SHP77 treated with DMSO at 0.1 percent for 48 hours (cell line): ENCODE measurements at regions not wholly inside any gene's neighbourhood (a gene's known extent, or its start where the extent isn't known, plus 50 kb on each side); places are given as distances from the start of the nearest gene placed in this dataset.

Experiments
- DNase-seq: peaks from one replicate; lab custom pipeline; 2025; lab: John Stamatoyannopoulos, UW

- no peak for DNase-seq
Observed at GRCh38 chr1:79312438-79312837, 305.9 kb upstream of the ADGRL4 start.

- DNase-seq: no peak
Observed at GRCh38 chr1:79310609-79311008, 304.1 kb upstream of the ADGRL4 start.

DNA sequence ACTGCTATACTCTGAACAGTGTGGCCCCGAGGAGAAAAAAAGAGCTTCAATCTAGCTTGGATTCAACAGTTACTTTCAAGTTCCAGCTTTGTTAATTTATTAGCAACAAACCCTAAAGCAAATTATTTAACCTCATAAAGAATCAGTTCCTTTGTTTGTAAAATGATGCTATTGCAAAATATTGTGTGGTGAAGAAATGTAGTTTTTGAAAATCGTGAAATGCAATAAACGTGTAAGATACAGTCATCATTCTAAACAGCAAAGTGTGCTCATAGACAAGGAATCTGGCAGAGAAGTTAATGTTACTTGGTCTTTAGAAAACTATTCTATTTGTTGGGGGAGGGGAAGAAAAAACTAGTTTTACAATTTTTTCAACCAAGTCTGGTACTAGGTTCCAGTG is 297.6 kb upstream of the ADGRL4 start:
- no peak for DNase-seq

- DNase-seq: no peak
Observed at GRCh38 chr1:79303040-79303439, 296.5 kb upstream of the ADGRL4 start.

DNA sequence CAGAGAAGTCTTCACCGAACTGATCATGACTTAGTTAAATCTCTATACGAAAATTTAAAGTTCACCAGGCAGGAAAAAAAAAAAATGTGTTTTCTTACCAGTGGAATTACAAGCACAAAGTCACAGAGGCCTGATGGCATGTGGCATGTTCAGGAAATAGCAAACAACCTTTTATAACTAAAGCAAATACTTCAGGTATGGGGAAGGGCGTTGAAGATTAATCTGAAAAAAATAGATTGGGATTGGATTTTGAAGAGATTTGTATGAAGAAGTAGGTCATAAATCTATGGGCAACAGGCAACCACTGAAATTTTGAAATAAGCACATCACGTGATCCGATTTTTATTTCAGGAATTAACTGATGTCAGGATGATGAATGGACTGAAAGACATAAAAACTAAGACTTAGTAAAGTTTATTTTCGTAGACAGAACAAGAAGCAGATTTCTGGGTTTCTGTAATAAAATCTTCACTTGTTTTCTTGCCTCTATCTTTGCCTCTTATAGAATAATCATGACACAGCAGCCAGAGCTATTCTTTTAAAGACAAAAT is 295.9 kb upstream of the ADGRL4 start:
- no peak for DNase-seq

GRCh38 chr1:79295967-79296366 is 289.4 kb upstream of the ADGRL4 start:
- DNase-seq: no peak

- DNase-seq: no peak
Observed at GRCh38 chr1:79293611-79294010, 287.1 kb upstream of the ADGRL4 start.

DNA sequence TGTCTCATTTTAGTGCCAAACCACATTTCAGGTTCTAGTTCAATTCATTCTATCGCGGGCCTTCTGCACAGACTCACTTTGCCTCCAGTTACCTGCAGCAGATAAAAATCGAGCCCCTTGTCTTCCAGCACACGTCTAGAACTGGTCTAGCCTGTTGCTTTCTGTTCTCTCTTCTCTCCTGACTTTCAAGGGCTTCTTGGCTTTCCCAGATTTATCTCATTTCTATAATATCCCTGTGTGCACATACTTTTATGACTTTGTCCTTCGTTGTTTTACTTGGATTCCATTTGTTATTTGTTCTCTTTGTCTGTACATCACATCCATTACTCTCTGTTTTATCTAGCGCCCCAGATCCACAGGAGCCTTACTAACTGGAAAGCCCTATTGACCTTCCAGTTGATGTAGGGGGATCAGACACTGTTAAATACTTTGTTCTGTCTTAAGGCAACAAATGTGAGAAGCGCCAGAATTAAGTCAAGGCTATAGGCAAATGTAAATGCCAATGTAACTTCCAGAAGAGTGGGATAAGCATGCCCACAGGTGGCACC is 284.5 kb upstream of the ADGRL4 start:
- no peak for DNase-seq

DNA sequence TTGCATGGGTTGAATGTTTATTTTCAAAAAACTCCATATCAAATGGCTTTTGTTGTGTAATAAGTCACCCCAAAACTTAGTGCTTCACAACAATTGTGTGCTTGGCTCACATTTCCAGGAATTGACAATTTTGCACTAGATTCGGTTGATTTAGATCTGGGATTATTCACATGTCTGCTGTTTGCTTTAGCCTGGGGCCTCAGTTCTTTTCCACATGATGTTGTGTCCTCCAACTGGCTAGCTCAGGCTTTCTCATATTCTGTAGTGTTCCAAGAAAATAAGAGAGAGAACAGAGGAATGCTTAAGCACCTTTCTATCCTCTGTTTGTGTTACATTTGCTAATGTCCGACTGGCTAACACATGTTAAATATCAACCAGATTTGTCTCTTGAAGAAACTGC is 281.5 kb upstream of the ADGRL4 start:
- DNase-seq: no peak

DNA sequence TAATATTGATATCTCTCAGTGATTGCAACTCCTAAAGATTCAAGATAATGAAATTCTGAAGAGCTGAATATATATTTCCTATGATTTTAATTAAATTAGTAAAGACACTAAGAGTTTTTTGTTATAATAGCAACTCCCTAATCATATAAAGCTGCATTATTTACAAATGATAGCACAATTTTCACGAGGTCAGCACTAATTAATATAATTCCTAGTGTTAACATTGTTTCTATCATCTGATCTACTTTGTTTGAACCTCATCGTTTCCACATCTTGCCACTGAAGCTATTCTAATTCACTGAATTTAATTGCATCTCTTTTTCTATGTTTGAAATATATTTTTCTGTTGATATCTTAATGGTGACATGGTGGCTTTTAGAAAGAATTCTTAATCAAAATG is 279.1 kb upstream of the ADGRL4 start:
- no peak for DNase-seq

DNA sequence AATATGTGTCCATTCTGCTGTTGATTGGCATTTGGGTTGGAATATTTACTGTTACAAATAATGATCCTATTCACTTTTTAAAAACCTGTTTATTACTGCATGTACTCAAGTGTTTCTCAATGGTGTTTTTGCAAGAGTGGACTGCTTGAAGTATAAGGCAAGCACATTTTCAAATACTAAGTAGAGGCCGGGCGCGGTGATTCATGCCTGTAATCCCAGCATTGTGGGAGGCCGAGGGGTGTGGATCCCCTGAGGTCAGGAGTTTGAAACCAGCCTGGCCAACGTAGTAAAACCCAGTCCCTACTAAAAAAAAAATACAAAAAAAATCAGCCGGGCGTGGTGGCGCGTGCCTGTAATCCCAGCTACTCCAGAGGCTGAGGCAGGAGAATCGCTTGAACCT is 276.9 kb upstream of the ADGRL4 start:
- no peak for DNase-seq

GRCh38 chr1:79281442-79281841 is 274.9 kb upstream of the ADGRL4 start:
- DNase-seq: no peak

- no peak for DNase-seq
Observed at GRCh38 chr1:79271759-79272158, 265.2 kb upstream of the ADGRL4 start.

GRCh38 chr1:79264975-79265818 is 258.7 kb upstream of the ADGRL4 start:
- DNase-seq: no peak

DNA sequence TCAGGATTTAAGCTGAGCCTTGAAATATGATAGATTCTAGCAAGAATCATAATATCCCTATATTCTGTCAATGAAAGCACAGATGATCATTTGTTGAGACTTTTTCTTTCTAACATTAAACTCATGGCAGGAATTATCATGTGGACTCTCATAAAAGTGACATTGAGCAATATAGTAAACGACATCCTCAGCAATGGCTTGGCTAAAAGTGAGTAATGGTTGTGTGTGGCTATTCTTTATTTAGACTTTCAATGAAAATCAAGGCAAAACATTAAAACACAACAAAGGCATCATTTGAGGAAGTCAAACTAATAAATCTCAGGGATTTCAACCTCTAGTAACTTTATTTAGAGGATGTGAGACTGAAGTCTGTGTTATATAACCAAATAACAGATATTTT is 257.8 kb upstream of the ADGRL4 start:
- no peak for DNase-seq

- DNase-seq: no peak
Observed at GRCh38 chr1:79262745-79263258, 256.3 kb upstream of the ADGRL4 start.

DNA sequence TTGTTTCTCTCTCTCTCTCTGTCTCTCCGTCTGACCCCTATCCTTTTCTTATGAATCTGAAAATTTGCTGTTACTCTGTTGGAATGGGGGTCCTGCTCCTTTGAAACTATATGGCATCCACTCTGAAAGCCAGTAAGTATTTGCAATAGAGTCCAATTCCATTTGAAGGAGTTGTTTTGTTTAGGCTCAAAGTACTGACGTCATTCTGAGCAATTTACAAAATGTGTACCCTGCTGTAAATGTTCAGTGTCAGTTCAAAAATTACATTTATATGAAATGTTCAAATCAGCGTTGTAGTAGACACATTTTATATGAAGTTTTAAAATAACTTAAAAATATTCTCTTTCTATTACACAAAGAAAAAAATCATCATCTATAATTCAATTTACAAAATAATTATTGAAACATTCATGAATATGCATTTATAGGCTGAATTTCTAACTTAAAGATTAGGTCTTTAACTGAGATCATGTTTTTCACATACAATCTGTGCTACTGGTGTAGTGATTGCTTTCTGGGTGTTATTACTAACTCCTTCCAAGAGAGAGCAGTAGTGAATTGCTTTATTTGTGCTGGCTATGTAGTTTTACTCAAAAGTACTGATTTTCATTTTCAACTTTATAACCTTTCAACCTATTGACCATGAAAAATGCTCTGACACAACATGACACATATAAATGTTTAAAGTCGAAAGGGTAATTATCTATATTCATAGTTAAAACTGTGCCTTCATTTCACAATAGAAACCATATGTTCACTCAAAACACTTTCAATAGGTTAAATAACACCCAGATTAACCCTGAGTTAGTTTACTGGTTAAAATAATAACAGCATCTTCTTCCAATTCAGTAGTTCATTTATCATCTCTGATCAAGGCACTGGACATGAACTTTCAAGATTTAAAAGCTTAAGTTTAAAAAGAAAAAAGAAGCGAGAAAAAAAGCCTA is 253.1 kb upstream of the ADGRL4 start:
- DNase-seq: no peak

DNA sequence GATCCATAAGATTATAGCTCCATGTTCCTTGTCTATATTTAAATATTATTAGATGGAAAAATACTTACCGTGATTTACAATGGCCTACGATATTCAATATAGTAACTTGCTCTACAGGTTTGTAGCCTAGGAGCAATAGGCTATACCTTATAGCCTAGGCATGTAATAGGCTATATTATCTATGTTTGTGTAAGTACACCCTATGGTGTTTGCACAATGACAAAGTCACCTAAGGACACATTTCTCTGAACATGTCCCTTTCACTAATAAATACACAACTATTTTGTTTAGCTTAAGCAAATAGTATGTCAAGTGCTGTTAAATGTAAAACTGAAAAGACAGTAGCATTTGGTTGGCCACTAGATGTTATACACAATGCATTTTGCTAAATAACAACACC is 248.9 kb upstream of the ADGRL4 start:
- DNase-seq: no peak

- no peak for DNase-seq
Observed at GRCh38 chr1:79252598-79252997, 246.1 kb upstream of the ADGRL4 start.

GRCh38 chr1:79239840-79240239 is 233.3 kb upstream of the ADGRL4 start:
- DNase-seq: no peak

DNA sequence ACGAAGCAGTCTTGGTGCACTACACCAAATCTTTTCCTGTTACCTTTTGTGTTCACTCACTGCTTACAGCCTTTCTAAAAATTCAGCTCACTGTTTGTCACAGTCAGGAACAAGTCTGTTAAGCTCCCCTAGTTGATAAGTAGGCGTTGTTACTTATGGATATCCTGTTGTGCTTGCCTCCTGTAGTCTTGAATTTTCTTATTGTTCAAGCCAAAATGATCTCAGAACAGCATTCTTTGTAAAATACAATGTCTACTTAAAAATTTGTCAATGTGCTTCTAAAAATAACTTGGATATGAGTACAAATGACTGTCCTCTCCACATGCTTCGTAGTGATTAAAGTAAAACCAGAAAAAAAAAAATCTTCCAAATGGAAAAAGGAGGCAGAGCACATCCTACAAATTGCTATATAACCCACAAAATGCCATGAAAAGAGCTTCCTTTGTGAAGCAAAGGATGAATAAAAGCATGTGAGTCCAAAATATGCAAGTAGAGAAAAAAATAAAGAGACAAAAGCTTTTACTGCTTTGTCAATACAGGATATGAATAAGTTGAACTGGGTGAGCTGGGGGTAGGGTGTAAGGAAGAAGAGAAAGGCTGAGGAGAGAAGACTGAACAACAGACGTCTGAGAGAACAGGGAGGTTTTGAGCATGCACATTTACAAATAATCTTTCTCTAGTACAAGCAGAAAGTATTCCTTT is 228.9 kb upstream of the ADGRL4 start:
- DNase-seq: no peak

- DNase-seq: no peak
Observed at GRCh38 chr1:79232818-79233217, 226.3 kb upstream of the ADGRL4 start.
